ENCODE measurements at regions not wholly inside any gene's neighbourhood (a gene's known extent, or its start where the extent isn't known, plus 50 kb on each side); places are given as distances from the start of the nearest gene placed in this dataset.

GRCh38 chr4:24096603-24097002, 206.8 kb upstream of the PPARGC1A start:
- DNase-seq (ENCODE audit: low read depth in 2 of 2) = no peak
- no peak for TF ChIP-seq CTCF (IDR thresholded peaks at IDR 0.05; ENCODE audit: low read depth, low read length)
- H3K4me3 ChIP-seq (replicated peaks in 1 of 2; ENCODE audit: low read depth in 2 of 2, low read length in 2 of 2) = no peak overlapping the region

DNA sequence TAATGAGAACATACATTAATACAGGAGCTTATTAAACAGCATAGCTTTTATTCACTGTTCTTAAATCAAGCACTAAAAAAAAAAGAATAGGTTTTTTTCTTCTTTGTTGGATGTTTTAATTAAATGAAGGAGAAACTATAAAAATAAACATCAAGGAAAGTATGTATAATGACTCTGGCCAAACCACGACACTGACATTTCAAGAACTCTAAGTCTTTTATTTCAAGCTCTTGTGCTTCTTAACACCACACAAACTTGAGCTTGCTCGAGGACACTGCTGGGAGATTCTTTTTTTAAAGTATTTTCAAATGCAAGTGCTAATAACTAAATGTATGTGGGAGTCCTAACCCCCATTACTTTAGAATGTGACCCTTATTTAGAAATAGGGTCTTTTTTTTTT, 204.9 kb upstream of the PPARGC1A start:
- DNase-seq (ENCODE audit: low read depth in 2 of 2) = no peak
- H3K4me3 ChIP-seq (replicated peaks in 1 of 2; ENCODE audit: low read depth in 2 of 2, low read length in 2 of 2) = no peak overlapping the region
- no peak for TF ChIP-seq CTCF (IDR thresholded peaks at IDR 0.05; ENCODE audit: low read depth, low read length)

DNA sequence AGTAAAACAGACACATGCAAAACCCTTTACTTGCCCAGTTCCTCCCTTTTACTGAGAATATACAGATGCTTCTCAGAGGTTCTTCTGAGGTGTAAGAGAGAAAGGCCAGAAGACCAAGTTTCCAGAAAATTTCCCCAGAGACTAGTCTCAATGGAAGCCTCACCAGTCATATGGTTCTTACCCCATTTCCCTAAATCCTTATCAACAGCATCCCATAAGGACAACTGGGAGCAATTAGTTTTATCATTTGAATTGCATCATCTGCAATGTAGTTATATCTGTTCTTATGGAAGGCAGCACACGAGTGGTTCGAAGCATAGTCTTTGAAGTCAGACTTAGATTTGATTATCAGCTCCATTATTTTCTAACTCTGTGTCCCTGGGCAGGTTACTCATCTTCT, 203.6 kb upstream of the PPARGC1A start:
- no peak for DNase-seq (ENCODE audit: low read depth in 2 of 2)
- H3K4me3 ChIP-seq (replicated peaks in 1 of 2; ENCODE audit: low read depth in 2 of 2, low read length in 2 of 2) = no peak overlapping the region
- no peak for TF ChIP-seq CTCF (IDR thresholded peaks at IDR 0.05; ENCODE audit: low read depth, low read length)

DNA sequence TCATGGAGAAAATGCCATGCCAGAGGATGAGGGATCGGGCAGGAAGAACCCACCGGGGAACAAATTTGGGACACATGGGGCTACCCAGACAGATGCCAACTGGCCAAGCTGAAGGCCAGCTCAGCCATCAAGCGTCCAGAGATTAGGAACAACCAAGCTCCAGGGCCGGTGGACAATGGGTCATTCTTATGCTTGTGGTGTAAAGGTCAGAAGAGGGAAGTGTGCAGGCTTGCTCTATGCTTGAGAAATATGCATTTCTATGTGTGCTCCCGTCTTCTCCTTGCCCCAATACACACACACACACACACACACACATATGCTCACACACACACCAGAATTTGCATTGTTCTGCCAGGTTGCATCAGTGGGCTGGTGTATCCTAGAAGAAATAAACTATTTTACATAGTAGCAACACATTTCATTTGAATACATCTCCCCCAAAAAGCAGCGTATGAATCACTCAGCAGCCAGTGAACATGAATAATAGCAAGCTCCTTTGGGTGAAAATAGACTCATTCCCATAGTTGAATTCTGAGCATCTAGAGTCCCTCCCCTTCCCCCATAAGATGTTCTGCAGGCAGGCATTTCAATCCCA, 201.9 kb upstream of the PPARGC1A start:
- no peak overlapping the region for H3K4me3 ChIP-seq (replicated peaks in 1 of 2; ENCODE audit: low read depth in 2 of 2, low read length in 2 of 2)
- DNase-seq (ENCODE audit: low read depth in 2 of 2) = peak in 1 of 2 donors; percentile 8
- no peak for TF ChIP-seq CTCF (IDR thresholded peaks at IDR 0.05; ENCODE audit: low read depth, low read length)

DNA sequence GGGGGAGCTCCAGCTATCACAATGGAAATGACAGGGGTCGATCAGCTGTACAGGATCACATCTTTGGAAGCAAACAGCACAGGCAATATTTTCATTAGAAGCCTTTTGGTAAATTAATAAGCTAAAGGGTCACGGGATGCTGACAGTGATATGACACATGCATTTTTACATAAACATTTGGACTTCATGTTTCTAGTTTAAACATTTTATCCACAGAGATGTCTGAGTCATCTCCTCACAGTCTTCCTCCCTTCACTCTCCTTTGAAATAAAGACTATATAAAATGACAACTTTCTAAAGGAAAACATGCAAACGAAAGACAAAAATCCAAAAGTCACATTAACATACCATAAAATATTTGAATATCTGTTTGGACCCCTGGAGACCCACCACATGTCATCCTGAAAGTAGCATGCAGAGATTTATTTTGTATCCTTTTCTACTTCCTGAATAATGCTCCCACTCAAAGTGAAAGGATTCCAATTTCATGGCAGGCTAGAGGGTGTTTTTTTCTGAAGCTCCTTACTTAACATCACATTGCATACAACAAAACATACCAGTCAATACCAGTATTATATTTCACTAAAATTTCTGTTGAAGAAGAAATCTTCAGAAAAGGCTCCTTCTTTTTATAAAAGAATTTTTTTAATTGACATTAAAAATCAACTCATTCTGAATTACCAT, 200.1 kb upstream of the PPARGC1A start:
- DNase-seq (ENCODE audit: low read depth in 2 of 2) = peak; percentile 17 to 50
- TF ChIP-seq CTCF (IDR thresholded peaks at IDR 0.05; ENCODE audit: low read depth, low read length) = no peak
- no peak overlapping the region for H3K4me3 ChIP-seq (replicated peaks in 1 of 2; ENCODE audit: low read depth in 2 of 2, low read length in 2 of 2)

DNA sequence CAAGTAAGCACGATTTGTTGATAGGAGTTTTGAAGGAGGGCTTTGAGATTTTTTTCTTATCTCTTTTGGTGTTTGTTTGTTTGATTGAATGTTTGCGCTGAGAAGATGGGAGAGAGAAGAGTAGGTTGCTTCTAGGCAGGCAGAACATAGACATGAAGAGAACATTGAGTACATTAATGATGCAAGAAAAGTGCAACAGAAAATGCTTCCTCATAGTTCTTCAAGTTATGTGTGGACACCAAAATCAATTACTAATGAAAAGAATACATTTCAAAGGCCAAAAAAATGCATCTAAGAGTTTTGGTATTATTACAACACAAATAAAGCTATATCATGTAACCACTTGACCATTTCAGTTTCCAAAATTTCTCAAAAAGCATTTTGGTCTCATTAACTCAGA, 191.0 kb upstream of the PPARGC1A start:
- DNase-seq (ENCODE audit: low read depth in 2 of 2) = no peak
- H3K4me3 ChIP-seq (replicated peaks in 1 of 2; ENCODE audit: low read depth in 2 of 2, low read length in 2 of 2) = no peak overlapping the region
- no peak for TF ChIP-seq CTCF (IDR thresholded peaks at IDR 0.05; ENCODE audit: low read depth, low read length)

Data from cardiac fibroblast (primary cell).